ENCODE measurements at regions not wholly inside any gene's neighbourhood (a gene's known extent, or its start where the extent isn't known, plus 50 kb on each side); places are given as distances from the start of the nearest gene placed in this dataset.
"Not testable (repeated sequence)": the region's sequence is repeated elsewhere in the genome, so short reads cannot be mapped to it uniquely, and the experiment has no call there.

GRCh38 chr21:17118638-17119384 is 394.0 kb upstream of the CXADR start:
- no peak for DNase-seq (ENCODE audit: low read depth, low spot score)

- no peak for DNase-seq (ENCODE audit: low read depth, low spot score)
Observed at GRCh38 chr21:17119466-17120297, 393.2 kb upstream of the CXADR start.

DNA sequence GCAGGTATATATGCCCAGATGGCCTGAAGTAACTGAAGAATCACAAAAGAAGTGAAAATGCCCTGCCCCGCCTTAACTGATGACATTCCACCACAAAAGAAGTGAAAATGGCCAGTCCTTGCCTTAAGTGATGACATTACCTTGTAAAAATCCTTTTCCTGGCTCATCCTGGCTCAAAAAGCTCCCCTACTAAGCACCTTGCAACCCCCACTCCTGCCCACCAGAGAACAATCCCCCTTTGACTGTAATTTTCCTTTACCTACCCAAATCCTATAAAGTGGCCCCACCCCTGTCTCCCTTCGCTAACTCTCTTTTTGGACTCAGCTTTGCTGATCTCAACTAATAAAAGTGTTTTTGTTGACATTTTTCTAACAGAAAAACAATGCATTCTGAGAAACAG is 385.4 kb upstream of the CXADR start:
- not testable (repeated sequence) for DNase-seq (ENCODE audit: low read depth, low spot score)

GRCh38 chr21:17128132-17128531 is 384.7 kb upstream of the CXADR start:
- DNase-seq (ENCODE audit: low read depth, low spot score), result no peak

DNA sequence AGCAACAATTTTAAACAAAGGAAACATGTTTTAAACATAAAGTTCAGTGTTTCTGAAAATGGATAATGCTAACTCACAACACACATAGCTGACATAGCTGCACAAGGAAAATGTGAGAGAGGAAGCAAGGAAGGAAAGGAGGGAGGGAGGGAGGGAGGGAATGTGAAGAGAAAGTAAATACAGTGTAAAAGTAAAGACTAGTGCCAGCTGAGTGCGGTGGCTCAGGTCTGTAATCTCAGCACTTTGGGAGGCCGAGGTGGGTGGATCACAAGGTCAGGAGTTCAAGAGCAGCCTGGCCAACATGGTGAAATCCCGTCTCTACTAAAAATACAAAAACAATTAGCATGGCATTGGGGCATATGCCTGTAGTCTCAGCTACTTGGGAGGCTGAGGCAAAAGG is 373.7 kb upstream of the CXADR start:
- not testable (repeated sequence) for DNase-seq (ENCODE audit: low read depth, low spot score)

DNA sequence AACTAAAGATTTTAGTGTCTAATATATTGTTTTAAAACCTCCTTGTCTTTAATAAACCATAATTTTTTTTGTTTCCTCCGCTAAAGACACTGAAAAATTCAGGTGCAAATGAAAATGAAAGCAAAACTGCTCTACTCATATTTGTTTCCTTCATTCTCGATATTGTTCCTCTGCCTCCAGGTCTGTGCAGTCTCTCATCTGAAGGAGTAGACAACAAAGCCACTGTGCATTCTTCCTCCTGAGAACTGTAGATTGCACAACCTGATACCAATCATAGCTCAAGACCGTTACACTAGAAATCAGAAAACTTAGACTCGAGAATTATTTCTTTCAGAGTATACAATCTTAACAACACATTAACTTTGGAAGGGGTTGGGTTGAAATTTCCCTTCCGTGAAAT is 373.1 kb upstream of the CXADR start:
- DNase-seq (ENCODE audit: low read depth, low spot score), result no peak

DNA sequence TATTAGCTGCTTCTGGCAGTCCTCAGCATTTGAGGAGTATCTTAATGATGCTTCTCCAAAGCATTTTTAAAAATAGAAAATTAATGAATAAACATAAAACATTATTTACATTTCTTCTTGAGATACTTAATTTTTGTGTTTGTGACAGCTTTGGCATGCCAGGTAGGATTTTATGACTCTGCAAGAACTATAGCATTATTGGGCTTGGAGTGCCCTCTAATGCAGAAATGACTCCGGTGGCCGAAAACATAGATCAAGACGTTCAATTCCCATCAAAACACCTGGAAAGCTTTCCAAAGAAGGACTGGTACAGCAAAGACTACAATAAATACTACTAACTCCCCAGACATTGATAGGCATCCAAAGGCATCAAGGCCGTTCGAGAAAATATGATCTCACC is 366.4 kb upstream of the CXADR start:
- no peak for DNase-seq (ENCODE audit: low read depth, low spot score)

- no peak for DNase-seq (ENCODE audit: low read depth, low spot score)
Observed at GRCh38 chr21:17159697-17160096, 353.1 kb upstream of the CXADR start.

- no peak for DNase-seq (ENCODE audit: low read depth, low spot score)
Observed at GRCh38 chr21:17185674-17186073, 327.2 kb upstream of the CXADR start.

DNA sequence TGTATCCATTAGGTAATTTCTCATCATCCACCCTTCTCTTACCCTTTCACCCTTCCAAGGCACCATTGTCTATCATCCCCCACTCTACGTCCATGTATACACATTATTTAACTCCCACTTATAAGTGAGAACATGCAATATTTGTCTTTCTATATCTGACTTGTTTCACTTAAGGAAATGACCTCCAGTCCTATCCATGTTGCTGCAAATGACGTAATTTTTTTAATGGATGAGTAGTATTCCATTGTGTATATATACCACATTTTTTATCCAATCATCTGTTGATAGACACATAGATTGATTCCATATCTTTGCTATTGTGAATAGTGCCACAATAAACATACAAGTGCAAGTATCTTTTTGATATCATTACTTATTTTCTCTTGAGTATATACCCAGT is 322.9 kb upstream of the CXADR start:
- no peak for DNase-seq (ENCODE audit: low read depth, low spot score)

- no peak for DNase-seq (ENCODE audit: low read depth, low spot score)
Observed at GRCh38 chr21:17191346-17191993, 321.4 kb upstream of the CXADR start.

GRCh38 chr21:17195351-17195750 is 317.5 kb upstream of the CXADR start:
- DNase-seq (ENCODE audit: low read depth, low spot score), result no peak

GRCh38 chr21:17195976-17196375 is 316.9 kb upstream of the CXADR start:
- no peak for DNase-seq (ENCODE audit: low read depth, low spot score)

DNA sequence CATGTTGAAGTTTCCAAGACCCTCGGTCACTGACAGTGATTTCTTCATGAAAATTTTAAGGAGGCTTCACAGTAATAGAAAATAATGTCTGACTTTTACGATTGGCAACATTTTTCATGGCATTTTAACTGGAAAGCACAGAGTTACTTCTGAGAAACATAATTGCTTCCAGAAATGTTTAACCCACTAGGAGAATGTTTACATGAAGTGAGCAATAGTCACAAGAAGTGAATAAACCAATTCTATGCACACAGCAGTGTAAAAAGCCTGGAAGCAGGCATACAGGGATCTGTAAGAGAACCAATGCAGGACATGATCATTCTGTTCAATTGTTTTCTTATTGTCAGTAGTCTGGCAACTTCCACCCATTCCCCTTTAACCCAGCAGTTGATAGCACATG is 316.2 kb upstream of the CXADR start:
- no peak for DNase-seq (ENCODE audit: low read depth, low spot score)

GRCh38 chr21:17197996-17198395 is 314.8 kb upstream of the CXADR start:
- no peak for DNase-seq (ENCODE audit: low read depth, low spot score)

GRCh38 chr21:17200250-17200649 is 312.6 kb upstream of the CXADR start:
- no peak for DNase-seq (ENCODE audit: low read depth, low spot score)

- DNase-seq (ENCODE audit: low read depth, low spot score), result no peak
Observed at GRCh38 chr21:17201741-17202260, 311.0 kb upstream of the CXADR start.

DNA sequence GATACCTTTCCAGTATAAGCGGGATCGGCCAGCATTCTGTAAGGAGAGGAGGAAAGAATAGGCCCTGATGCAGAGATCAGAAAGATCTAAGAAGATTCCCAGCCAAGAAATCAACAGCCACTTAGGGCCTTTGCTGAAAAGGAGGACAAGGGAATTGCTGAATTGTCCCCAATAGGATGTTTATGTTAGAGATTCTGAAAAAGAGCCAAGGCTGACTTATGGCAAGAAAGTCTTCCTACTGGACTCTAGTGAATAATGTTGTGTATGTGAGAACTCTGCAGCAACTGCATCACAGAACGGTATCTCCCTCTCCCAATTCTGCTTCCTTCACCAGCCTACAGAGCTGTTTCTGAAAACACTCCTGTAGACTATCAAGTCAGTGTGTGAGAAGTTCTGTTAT is 298.0 kb upstream of the CXADR start:
- no peak for DNase-seq (ENCODE audit: low read depth, low spot score)

DNA sequence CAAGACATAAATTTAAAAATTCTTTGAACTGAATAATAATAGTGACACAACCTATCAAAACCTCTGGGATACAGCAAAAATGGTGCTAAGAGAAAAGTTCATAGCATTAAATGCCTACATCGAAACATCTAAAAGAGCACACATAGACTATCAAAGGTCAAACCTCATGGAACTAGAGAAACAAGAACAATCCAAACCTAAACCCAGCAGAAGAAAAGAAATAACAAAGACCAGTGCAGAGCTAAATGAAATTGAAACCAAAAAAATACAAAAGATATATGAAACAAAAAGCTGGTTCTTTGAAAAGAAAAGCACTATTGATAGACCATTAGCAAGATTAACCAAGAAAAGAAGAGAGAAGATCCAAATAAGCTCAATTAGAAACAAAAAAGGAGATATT is 293.8 kb upstream of the CXADR start:
- DNase-seq (ENCODE audit: low read depth, low spot score), result not testable (repeated sequence)

DNA sequence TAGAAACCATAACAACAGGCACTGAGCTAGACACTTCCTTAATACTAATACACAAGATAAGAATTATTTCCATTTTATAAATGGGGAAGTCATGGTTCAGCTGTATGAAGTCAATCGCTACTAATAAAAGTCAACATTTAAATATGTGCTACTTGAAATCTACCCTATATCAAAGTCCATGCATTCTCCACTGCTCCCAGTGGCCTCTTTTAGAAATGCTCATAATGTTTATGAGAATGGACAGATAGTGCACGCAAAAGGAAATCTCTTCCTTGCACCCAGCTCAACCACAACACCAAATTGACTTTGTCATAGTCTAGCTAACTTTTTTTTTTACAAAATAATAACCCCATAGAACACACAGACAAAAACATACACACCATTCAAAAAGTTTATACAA is 281.7 kb upstream of the CXADR start:
- DNase-seq (ENCODE audit: low read depth, low spot score), result no peak

- DNase-seq (ENCODE audit: low read depth, low spot score), result no peak
Observed at GRCh38 chr21:17231771-17232170, 281.1 kb upstream of the CXADR start.

DNA sequence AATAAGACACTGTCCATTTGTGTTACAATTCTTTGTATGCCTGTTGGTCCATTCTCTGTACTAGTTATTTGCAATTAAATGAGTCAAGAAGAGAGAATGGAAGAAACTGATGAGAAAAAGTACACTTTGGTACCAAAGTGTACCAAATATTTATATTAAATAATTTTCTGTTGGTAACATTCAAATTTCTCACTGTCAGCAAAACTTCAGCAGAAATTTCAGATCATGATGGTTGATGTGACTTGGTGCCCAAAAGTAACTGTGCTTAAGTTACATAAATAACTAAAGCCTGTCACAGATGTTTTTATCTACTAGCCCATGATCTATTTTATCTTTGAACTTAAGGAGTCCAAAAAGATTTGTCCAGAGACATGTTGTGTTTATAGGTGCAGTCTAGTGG is 274.4 kb upstream of the CXADR start:
- no peak for DNase-seq (ENCODE audit: low read depth, low spot score)
